ENCODE measurements at regions not wholly inside any gene's neighbourhood (a gene's known extent, or its start where the extent isn't known, plus 50 kb on each side); places are given as distances from the start of the nearest gene placed in this dataset.
"Not testable (repeated sequence)": the region's sequence is repeated elsewhere in the genome, so short reads cannot be mapped to it uniquely, and the experiment has no call there.

- no peak for DNase-seq (ENCODE audit: low read depth in 2 of 2)
Measured at GRCh38 chr6:1445650-1446330, 56.4 kb downstream of the FOXF2 start.

GRCh38 chr6:1449896-1450295 lies 60.5 kb downstream of the FOXF2 start:
- no peak for DNase-seq (ENCODE audit: low read depth in 2 of 2)

GRCh38 chr6:1453024-1453423 lies 63.6 kb downstream of the FOXF2 start:
- DNase-seq (ENCODE audit: low read depth in 2 of 2), result no peak

GRCh38 chr6:1456816-1457215 lies 67.4 kb downstream of the FOXF2 start:
- not testable (repeated sequence) for DNase-seq (ENCODE audit: low read depth in 2 of 2)

- no peak for DNase-seq (ENCODE audit: low read depth in 2 of 2)
Measured at GRCh38 chr6:1461207-1461606, 71.8 kb downstream of the FOXF2 start.

GRCh38 chr6:1461736-1462135 lies 72.4 kb downstream of the FOXF2 start:
- no peak for DNase-seq (ENCODE audit: low read depth in 2 of 2)

- no peak for DNase-seq (ENCODE audit: low read depth in 2 of 2)
Measured at GRCh38 chr6:1463275-1463674, 73.9 kb downstream of the FOXF2 start.

GRCh38 chr6:1463751-1464426 lies 74.5 kb downstream of the FOXF2 start:
- no peak for DNase-seq (ENCODE audit: low read depth in 2 of 2)

- no peak for DNase-seq (ENCODE audit: low read depth in 2 of 2)
Measured at GRCh38 chr6:1464781-1465370, 75.5 kb downstream of the FOXF2 start.

- DNase-seq (ENCODE audit: low read depth in 2 of 2), result no peak
Measured at GRCh38 chr6:1468126-1468525, 78.8 kb downstream of the FOXF2 start.

- DNase-seq (ENCODE audit: low read depth in 2 of 2), result no peak
Measured at GRCh38 chr6:1470040-1470439, 80.7 kb downstream of the FOXF2 start.

GRCh38 chr6:1472643-1473042 lies 83.3 kb downstream of the FOXF2 start:
- DNase-seq (ENCODE audit: low read depth in 2 of 2), result no peak

- no peak for DNase-seq (ENCODE audit: low read depth in 2 of 2)
Measured at GRCh38 chr6:1473166-1473565, 83.8 kb downstream of the FOXF2 start.

GRCh38 chr6:1473598-1473997 lies 84.2 kb downstream of the FOXF2 start:
- DNase-seq (ENCODE audit: low read depth in 2 of 2), result no peak

GRCh38 chr6:1474205-1474604 lies 84.8 kb downstream of the FOXF2 start:
- DNase-seq (ENCODE audit: low read depth in 2 of 2), result no peak

- no peak for DNase-seq (ENCODE audit: low read depth in 2 of 2)
Measured at GRCh38 chr6:1475174-1475573, 85.8 kb downstream of the FOXF2 start.

- no peak for DNase-seq (ENCODE audit: low read depth in 2 of 2)
Measured at GRCh38 chr6:1477432-1478090, 88.2 kb downstream of the FOXF2 start.

- DNase-seq (ENCODE audit: low read depth in 2 of 2), result not testable (repeated sequence)
Measured at GRCh38 chr6:1478163-1478826, 88.9 kb downstream of the FOXF2 start.

GRCh38 chr6:1479095-1479494 lies 89.7 kb downstream of the FOXF2 start:
- no peak for DNase-seq (ENCODE audit: low read depth in 2 of 2)

- no peak for DNase-seq (ENCODE audit: low read depth in 2 of 2)
Measured at GRCh38 chr6:1479601-1480221, 90.3 kb downstream of the FOXF2 start.

GRCh38 chr6:1481286-1481685 lies 91.9 kb downstream of the FOXF2 start:
- no peak for DNase-seq (ENCODE audit: low read depth in 2 of 2)

Measured in stimulated activated CD4-positive, alpha-beta T cell treated with anti-CD3 and anti-CD28 coated beads, Interleukin-4, amount 100 ng/mL, for 48 hours (primary cell).